Fibroblast of lung (primary cell): ENCODE measurements at regions not wholly inside any gene's neighbourhood (a gene's known extent, or its start where the extent isn't known, plus 50 kb on each side); places are given as distances from the start of the nearest gene placed in this dataset.

Experiments used
- EZH2 ChIP-seq: IDR thresholded peaks from 2 replicates; pipeline ENCODE4 v1.5.1; 2012; ENCODE audit warnings: low read length, control low read depth, mild to moderate bottlenecking; ENCODE audit errors: missing control alignments
- TF ChIP-seq, protein P1 (sequence below), 2 donors: IDR thresholded peaks in 1 of 2; conservative IDR thresholded peaks in 1 of 2; 1 replicate in 1 of 2; 2 replicates in 1 of 2; pipeline ENCODE4 v1.5.1; 2011 to 2012; ENCODE audit warnings: low read length in 2 of 2, control low read depth in 1 of 2, inconsistent platforms in 1 of 2, low read depth in 1 of 2, mild to moderate bottlenecking in 1 of 2

- TF ChIP-seq, protein P1, sequence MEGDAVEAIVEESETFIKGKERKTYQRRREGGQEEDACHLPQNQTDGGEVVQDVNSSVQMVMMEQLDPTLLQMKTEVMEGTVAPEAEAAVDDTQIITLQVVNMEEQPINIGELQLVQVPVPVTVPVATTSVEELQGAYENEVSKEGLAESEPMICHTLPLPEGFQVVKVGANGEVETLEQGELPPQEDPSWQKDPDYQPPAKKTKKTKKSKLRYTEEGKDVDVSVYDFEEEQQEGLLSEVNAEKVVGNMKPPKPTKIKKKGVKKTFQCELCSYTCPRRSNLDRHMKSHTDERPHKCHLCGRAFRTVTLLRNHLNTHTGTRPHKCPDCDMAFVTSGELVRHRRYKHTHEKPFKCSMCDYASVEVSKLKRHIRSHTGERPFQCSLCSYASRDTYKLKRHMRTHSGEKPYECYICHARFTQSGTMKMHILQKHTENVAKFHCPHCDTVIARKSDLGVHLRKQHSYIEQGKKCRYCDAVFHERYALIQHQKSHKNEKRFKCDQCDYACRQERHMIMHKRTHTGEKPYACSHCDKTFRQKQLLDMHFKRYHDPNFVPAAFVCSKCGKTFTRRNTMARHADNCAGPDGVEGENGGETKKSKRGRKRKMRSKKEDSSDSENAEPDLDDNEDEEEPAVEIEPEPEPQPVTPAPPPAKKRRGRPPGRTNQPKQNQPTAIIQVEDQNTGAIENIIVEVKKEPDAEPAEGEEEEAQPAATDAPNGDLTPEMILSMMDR (conservative IDR thresholded peaks at IDR 0.05 in 1 of 2, IDR thresholded peaks at IDR 0.05 in 1 of 2; ENCODE audit: low read depth in 1 of 2, low read length in 2 of 2) = no peak
- no peak for TF ChIP-seq EZH2
These were observed 238.3 kb upstream of the SLITRK3 start for GRCh38 chr3:165434516-165434915.
